ENCODE measurements at regions not wholly inside any gene's neighbourhood (a gene's known extent, or its start where the extent isn't known, plus 50 kb on each side); places are given as distances from the start of the nearest gene placed in this dataset.

DNA sequence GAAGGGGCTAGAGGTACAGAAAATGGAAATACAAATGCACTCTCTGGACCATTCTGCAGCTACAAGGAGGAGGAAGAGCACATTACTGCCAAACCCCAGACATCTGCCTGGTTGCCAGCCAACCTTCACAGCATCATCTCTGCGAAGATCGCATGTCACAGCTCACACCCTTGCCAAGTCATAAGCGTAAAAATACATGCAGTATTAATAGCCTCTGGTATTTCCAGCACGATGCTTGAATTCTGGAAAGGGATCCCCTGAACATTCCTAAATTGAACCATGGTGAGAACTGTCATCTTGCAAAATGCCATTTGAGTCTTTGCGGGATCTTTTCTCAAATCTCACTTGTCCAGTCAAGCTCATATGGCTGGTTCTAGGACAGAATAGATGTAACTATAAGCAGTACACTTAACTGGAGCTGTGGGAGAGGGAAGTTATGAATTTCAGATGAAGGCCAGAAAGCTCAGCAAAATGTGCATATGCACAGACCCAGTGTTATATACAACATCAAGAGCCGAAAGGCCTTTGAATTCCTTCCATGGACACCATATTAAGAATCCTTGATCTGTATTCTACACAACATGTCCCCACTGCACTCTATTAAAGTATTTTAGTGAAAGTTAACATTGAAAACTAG lies 211.6 kb downstream of the DUSP6 start:
- TF ChIP-seq POLR2AphosphoS5 (IDR thresholded peaks at IDR 0.05; ENCODE audit: low read depth, low read length), result no peak
- no peak for TF ChIP-seq POLR2A (IDR thresholded peaks at IDR 0.05; ENCODE audit: low read depth, low read length)

All from GM12892 (cell line).